SK-N-DZ (cell line): ENCODE measurements at regions not wholly inside any gene's neighbourhood (a gene's known extent, or its start where the extent isn't known, plus 50 kb on each side); places are given as distances from the start of the nearest gene placed in this dataset.
"Not testable (repeated sequence)": the region's sequence is repeated elsewhere in the genome, so short reads cannot be mapped to it uniquely, and the experiment has no call there.

Experiments
- DNase-seq: peaks from one replicate; pipeline ENCODE4 v3.0.0-alpha.2; 2015; ENCODE audit warnings: low spot score

- DNase-seq = no peak
Observed at GRCh38 chr13:38159710-38160109, 189.9 kb upstream of the UFM1 start.

GRCh38 chr13:38147050-38147449 is 202.6 kb upstream of the UFM1 start:
- DNase-seq = no peak

- no peak for DNase-seq
Observed at GRCh38 chr13:38141792-38142191, 207.9 kb upstream of the UFM1 start.

GRCh38 chr13:38135592-38135991 is 214.1 kb upstream of the UFM1 start:
- DNase-seq = no peak

GRCh38 chr13:38121267-38121666 is 228.4 kb upstream of the UFM1 start:
- no peak for DNase-seq

- no peak for DNase-seq
Observed at GRCh38 chr13:38103851-38104250, 234.3 kb upstream of the TRPC4 start.

GRCh38 chr13:38099751-38100150 is 230.2 kb upstream of the TRPC4 start:
- no peak for DNase-seq

GRCh38 chr13:38093425-38093824 is 223.9 kb upstream of the TRPC4 start:
- no peak for DNase-seq

GRCh38 chr13:38090913-38091312 is 221.3 kb upstream of the TRPC4 start:
- peak; percentile 71 for DNase-seq

GRCh38 chr13:38086721-38087120 is 217.1 kb upstream of the TRPC4 start:
- no peak for DNase-seq

GRCh38 chr13:38086013-38086412 is 216.4 kb upstream of the TRPC4 start:
- no peak for DNase-seq

GRCh38 chr13:38073931-38074330 is 204.4 kb upstream of the TRPC4 start:
- DNase-seq = no peak

- no peak for DNase-seq
Observed at GRCh38 chr13:38072696-38073095, 203.1 kb upstream of the TRPC4 start.

- DNase-seq = not testable (repeated sequence)
Observed at GRCh38 chr13:38071340-38071739, 201.8 kb upstream of the TRPC4 start.

- DNase-seq = no peak
Observed at GRCh38 chr13:38053896-38054295, 184.3 kb upstream of the TRPC4 start.

- no peak for DNase-seq
Observed at GRCh38 chr13:38046049-38046376, 176.4 kb upstream of the TRPC4 start.

- peak; percentile 35 for DNase-seq
Observed at GRCh38 chr13:38045278-38046048, 175.9 kb upstream of the TRPC4 start.

- no peak for DNase-seq
Observed at GRCh38 chr13:38044067-38044466, 174.5 kb upstream of the TRPC4 start.

GRCh38 chr13:38042771-38043170 is 173.2 kb upstream of the TRPC4 start:
- no peak for DNase-seq

- no peak for DNase-seq
Observed at GRCh38 chr13:38024431-38024830, 154.9 kb upstream of the TRPC4 start.

- DNase-seq = no peak
Observed at GRCh38 chr13:38017320-38017719, 147.7 kb upstream of the TRPC4 start.

GRCh38 chr13:38013676-38014075 is 144.1 kb upstream of the TRPC4 start:
- DNase-seq = no peak

GRCh38 chr13:38012096-38012495 is 142.5 kb upstream of the TRPC4 start:
- DNase-seq = no peak

GRCh38 chr13:38008636-38009035 is 139.1 kb upstream of the TRPC4 start:
- DNase-seq = no peak
